ENCODE measurements at regions not wholly inside any gene's neighbourhood (a gene's known extent, or its start where the extent isn't known, plus 50 kb on each side); places are given as distances from the start of the nearest gene placed in this dataset.
"Not testable (repeated sequence)": the region's sequence is repeated elsewhere in the genome, so short reads cannot be mapped to it uniquely, and the experiment has no call there.

DNA sequence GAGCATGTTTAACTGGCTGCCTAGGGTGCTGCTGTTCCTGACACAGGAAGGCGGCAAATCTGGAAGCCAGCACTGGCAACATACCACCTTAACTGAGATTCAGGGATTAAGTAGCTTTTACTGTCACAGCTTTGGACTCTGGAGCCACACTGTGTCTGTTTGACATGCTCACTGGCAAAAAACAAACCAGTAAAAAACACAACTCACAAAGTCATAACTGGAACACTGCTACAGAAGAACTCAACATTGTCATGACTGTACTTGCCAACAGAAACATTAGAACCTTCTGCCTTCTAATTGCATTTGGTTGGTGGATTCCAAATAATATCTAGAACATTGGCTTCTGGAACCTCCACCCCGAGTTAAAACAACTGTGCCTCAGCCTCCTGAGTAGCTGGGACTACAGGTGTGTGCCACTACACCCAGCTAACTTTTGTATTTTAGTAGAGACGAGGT is 117.6 kb downstream of the TTC6 start:
- no peak for DNase-seq

DNA sequence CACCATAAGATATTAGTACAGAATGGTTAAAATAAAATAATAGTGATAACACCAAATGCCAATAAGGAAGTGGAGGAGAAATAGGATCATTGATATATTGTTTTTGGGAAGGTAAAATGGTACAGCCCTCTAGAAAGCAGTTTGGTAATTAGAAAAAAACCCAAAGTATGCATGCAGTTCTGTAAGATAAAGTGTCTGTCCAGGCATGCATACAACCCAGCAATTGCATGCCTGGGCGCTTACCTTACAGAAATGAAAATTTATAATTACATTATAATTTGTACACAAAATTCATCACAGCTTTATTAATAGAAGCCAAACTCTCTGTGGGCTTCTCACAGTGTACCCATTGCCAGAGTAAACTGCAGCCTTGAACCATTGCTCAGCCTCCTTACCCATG is 124.7 kb downstream of the TTC6 start:
- no peak for DNase-seq

DNA sequence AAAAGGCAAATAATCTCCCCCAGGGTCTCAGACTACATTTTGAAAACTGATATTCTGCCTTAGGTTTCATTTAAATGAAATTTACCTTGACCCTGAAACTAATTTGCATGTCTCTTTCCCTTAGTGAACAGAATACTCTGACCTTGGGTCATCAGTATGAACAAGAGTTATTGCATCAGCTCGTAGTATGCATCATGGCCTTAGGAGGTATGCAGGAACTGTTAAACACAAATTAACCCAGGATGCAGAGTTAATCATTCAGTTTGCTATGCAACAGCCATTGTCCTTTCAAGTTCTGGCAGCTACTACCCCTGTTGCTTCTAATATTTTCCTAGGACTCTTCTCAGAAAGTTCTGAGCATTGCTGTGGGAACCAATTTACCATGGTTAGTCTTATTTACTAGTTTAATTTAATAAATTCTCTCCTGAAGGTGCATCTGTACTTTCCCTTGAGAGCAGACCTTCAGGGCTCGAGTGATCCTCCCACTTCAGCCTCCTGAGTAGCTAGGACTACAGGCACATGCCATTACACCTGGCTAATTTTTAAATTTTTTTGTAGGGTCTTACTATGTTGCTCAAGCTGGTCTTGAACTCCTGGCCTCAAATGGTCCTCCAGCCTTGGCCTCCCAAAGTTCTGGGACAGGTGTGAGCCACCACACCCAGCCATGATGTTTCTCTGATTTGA is 126.7 kb downstream of the TTC6 start:
- no peak for DNase-seq

DNA sequence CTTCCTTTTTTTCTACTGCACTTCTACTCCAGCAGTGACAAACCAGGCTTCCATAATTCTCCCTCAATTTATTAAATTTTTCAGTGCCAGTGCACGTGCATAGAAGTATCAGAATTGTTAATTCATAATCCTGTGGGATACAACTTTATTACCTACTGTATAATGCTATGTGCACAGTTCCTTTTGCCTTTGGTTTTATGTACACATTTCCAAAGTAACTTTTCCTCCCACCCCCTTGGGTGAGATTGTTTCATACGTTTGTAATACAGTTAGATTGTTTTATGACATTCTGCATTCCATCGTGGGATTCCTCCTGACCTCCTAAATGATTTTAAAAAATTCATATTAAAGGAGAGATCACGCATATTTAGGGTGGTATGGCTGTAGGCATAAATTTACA is 128.1 kb downstream of the TTC6 start:
- no peak for DNase-seq

DNA sequence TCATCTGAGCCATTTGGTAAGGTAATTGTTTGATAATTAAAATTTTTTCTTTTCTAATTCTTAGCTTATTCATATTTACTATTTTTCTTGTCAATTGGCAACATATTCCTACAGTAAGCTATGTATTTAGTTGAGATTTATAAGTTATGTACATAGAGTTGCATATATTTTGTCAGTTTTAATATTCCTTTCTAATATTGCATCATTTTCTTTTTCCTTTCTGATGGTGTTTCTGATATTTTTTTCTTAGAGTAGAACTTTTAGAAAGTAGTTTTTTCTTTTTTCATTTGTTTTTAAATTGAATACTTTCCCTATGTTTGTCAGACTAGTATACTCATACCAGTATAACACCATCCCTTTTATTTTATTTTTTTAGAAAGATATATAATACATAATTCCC is 131.3 kb downstream of the TTC6 start:
- no peak for DNase-seq

DNA sequence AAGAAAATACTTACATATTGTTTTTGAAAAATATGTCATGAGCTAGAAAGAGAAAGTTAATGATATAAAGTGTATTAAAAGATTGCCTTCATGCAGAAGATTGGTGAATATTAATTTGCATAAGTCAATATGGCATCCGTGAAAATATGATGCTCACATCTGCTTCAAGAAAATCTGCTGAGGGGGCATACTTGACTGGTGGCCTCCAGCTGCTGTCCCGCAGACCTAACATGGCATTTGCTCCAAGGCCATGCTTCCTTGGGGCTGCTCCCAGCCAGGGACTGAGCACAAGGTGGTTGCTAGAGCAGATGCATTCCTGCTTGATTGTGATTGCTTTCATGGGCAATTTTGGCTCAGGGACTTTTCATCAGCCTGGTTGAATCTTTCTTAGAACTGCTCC is 133.8 kb downstream of the TTC6 start:
- no peak for DNase-seq

DNA sequence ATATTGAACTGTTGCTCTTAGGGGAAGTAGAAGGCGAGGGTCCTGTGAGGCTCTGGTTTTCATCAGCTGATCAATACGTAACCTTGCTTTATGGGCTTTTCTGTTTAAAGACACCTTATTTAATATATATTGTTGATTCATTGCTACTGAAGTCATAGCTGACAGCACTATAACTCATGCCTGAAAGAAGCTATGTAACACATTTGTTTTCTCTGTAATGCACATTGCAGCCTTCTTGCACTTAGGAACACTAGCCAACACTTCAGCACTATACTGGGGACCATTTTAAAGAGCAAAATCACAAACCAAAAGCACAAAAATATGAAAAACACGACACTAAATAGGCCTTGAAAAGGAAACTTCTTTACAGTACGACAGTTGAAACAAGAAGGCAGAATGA is 135.7 kb downstream of the TTC6 start:
- no peak for DNase-seq

DNA sequence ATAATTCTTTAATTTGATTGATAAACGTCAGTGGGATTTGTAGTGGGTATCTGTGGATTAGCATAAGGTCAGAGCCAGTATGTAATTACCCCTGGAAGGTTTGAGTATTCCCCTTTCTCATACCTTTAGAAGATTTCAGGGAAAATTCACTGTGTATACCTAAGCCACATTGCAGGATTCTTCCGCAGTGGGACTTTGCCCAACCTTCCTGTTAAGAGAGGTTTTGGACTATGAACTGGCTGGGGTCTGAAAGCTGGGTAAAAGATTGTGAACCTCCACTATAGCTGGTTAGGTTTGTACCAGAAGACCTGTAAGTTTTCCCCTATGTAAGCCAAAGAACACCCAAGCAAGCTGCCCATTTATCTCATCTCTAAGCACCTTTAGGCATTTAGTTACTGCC is 150.2 kb downstream of the TTC6 start:
- no peak for DNase-seq

DNA sequence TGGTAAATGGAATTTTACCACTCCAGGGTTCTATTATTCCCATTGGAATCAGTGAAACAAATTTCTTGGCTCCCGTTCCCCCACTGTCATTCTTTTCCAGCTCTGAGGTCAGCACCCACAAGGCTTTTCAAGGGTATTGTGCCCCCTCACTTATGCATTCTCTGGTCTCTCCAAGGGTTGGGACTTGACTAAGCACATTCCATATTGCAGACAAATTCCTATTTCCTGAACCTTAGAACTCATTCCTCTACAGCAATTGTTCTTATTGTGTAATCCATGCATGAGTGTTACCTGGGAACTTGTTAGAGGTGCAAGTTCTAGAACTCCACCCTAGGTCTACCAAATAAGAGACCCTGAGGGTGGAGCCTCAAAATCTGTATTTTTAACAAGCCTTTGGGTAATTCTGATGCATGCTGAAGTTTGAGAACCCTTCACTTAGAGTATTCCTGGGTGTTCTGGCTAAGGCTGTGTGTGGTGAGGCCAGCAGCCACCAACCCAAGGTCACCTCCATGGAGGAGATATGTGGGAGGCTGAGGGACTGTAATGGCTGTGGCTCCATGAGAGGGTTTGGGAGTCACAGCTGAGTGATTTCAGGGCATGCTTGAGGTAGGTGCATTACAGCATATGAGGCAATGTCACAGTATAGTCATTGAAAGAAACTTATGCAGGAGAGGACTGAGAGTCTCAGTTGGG is 150.9 kb downstream of the TTC6 start:
- DNase-seq, result no peak

DNA sequence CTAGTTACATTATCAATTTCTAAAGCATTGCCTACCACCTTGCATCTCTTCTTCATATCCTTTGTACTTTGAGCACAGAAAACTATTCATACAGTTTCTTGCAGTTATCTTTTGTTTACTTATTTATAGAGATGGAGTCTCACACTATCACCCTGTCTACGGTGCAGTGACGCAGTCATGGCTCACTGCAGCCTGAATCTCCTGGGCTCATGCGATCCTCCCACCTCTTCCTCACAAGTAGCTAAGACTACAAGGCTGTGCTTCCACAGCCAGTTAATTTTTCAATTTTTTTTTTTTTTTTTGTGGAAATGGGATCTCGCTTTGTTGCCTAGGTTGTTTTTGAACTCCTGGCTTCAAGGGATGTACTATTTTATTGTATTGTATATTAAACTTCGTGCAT is 158.0 kb downstream of the TTC6 start:
- DNase-seq, result no peak

DNA sequence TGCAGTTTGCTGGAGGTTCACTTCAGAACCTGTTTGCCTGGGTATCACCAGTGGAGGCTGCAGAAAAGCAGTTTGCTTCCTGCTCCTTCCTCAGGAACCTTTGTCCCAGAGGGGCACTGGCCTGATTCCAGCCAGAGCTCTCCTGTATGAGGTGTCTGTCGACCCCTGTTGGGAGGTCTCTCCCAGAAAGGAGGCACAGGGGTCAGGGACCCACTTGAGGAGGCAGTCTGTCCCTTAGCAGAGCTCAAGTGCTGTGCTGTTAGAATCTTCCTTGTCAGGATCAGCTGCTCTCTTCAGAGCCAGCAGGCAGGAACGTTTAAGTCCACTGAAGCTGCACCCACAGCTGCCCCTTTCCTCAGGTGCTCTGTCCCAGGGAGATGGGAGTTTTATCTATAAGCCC is 164.8 kb downstream of the TTC6 start:
- DNase-seq, result not testable (repeated sequence)

DNA sequence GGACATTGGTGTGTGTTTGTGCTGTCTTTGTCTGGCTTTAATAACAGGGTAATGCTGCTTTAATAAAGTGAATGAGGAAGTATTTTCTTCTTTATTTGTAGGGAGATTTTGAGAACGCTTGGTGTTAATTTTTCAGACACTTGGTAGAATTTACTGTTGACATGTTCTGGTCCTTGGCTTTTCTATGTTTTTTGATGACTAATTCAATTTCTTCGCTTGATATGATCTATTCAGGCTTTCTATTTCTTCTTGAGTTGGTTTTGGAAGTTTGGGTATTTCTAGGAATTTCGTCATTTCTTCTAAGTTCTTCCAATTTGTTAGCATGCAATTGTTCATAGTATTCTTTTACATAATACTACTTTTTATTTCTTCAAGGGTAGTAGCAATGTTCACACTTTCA is 167.8 kb downstream of the TTC6 start:
- DNase-seq, result no peak

DNA sequence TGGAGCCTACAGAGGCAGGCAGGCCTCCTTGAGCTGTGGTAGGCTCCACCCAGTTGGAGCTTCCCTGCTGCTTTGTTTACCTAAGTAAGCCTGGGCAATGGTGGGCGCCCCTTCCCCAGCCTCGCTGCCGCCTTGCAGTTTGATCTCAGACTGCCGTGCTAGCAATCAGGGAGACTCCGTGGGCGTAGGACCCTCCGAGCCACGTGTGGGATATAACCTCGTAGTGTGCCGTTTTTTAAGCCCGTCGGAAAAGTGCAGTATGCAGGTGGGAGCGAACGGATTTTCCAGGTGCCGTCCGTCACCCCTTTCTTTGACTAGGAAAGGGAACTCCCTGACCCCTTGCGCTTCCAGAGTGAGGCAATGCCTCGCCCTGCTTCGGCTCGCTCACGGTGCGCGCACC is 176.9 kb downstream of the TTC6 start:
- not testable (repeated sequence) for DNase-seq

DNA sequence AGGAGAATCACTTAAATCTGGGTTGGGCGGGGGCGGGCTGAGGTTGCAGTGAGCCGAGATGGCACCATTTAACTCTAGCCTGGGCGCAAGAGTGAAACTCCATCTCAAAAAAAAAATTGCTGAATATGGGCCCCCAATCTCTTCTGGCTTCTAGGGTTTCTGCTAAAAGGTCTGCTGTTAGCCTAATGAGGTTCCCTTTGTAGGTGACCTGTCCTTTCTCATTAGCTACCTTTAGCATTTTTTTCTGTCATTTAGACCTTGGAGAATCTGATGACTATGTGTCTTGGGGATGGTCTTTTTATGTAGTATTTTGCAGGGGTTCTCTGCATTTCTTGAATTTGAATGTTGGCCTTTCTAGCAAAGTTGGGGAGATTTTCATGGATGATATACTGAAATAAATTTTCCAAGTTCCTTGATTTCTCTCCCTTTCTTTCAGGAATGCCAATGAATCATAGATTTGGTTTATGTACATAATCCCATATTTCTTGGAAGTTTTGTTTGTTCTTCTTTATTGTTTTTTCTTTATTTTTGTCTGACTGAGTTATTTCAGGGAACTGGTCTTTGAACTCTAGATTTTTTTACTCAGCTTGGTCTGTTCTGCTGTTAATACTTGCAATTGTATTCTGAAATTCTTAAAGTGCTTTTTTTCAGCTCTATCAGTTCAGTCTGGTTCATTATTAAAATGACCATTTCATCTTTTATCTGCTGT is 181.5 kb downstream of the TTC6 start:
- DNase-seq, result no peak

DNA sequence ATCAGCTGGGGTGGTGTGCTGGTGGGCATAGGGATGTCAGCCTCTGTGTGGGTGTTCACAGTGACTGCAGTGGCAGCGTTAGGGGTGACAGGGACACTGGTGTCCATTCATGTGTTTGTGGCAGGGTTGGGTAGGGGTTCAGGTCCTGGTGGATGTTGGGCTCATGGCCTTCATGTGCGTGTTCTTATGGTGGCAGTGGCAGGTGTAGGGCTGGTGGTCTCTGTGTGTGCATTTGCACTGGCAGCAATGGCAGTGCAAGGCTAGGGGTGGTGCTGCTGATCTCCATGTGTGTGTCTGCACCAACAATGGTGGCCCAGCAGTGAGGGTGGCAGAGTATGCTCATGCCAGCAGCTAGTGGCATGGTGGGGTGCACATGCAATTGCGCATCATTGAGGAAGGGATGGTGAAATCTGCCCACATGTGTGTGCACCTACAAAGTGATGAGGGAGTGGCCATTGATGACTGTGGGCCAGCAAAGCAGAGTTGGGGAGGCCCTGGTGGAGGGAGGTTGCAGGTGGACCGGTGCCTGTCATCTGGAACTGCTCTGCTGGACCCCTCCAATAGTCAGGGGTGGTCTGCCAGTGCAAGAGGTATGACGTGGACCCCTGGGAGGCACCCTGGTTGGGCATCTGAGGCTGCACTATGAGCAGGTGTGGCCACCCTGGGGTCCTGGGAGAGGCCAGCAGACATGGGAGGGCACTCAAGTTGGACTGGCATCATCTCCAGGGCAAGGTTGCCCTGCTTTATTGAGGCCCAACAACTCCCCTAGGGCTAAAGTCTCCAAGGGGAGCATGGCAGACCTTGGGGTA is 182.9 kb downstream of the TTC6 start:
- DNase-seq, result no peak

DNA sequence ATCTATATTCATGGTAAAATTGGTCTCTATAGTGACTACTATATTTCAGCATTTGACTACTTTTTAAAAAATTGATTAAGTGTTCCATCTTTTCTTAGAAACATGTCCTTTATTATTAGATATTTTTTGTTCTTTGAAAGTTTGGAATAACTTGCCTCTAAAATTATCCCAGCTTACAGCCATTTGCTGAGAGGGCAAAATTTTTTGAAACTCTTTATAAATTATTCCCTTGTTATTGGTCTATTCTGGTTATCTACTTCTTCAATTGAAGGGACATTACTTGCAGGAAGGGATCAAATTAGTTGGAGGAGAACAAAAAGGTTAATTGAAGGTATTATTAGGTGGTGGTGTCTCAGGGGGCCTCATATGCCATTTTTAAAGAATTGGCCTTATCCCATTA is 184.1 kb downstream of the TTC6 start:
- no peak for DNase-seq

DNA sequence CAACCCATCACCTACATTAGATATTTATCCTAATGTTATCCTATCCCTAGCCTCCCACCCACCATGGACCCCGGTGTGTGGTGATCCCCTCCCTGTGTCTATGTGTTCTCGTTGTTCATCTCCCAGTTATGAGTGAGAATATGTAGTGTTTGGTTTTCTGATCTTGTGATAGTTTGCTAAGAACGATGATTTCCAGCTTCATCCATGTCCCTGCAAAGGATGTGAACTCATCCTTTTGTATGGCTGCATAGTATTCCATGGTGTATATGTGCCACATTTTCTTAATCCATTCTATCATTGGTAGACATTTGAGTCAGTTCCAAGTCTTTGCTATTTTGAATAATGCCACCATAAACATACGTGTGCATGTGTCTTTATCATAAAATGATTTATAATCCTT is 185.3 kb downstream of the TTC6 start:
- DNase-seq, result not testable (repeated sequence)

DNA sequence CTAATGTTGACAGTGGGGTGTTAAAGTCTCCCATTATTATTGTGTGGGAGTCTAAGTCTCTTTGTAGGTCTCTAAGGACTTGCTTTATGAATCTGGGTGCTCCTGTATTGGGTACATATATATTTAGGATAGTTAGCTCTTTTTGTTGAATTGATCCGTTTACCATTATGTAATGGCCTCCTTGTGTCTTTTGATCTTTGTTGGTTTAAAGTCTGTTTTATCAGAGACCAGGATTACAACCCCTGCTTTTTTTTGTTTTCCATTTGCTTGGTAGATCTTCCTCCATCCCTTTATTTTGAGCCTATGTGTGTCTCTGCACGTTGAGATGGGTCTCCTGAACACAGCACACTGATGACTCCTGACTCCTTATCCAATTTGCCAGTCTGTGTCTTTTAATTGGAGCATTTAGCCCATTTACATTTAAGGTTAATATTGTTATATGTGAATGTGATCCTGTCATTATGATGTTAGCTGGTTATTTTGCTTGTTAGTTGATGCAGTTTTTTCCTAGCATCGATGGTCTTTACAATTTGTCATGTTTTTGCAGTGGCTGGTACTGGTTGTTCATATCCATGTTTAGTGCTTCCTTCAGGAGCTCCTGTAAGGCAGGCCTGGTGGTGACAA is 188.9 kb downstream of the TTC6 start:
- DNase-seq, result not testable (repeated sequence)

DNA sequence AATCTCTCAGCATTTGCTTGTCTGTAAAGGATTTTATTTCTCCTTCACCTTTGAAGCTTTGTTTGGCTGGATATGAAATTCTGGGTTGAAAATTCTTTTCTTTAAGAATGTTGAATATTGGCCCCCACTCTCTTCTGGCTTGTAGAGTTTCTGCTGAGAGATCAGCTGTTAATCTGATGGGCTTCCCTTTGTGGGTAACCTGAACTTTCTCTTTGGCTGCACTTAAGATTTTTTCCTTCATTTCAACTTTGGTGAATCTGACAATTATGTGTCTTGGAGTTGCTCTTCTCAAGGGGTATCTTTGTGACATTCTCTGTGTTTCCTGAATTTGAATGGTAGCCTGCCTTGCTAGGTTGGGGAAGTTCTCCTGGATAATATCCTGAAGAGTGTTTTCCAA is 189.4 kb downstream of the TTC6 start:
- DNase-seq, result not testable (repeated sequence)

DNA sequence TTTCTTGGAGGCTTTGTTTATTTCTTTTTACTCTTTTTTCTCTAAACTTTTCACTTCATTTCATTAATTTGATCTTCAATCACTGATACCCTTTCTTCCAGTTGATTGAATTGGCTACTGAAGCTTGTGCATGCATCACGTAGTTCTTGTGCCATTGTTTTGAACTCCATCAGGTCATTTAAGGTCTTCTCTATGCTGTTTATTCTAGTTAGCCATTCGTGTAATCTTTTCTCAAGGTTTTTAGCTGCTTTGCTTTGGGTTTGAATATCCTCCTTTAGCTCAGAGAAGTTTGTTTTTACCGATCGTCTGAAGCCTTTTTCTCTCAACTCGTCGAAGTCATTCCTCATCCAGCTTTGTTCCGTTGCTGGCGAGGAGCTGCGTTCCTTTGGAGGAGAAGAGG is 189.9 kb downstream of the TTC6 start:
- DNase-seq, result not testable (repeated sequence)

DNA sequence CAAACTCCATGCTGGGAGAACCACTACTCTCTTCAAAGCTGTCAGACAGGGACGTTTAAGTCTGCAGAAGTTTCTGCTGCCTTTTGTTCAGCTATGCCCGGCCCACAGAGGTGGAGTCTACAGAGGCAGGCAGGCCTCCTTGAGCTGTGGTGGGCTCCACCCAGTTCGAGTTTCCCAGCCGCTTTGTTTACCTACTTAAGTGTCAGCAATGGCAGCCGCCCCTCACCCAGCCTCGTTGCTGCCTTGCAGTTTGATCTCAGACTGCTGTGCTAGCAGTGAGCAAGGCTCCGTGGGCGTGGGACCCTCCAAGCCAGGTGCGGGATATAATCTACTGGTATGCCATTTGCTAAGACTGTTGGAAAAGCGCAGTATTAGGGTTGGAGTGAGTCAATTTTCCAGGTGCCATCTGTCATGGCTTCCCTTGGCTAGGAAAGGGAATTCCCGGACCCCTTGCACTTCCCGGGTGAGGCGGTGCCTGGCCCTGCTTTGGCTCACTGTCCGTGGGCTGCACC is 190.7 kb downstream of the TTC6 start:
- not testable (repeated sequence) for DNase-seq

DNA sequence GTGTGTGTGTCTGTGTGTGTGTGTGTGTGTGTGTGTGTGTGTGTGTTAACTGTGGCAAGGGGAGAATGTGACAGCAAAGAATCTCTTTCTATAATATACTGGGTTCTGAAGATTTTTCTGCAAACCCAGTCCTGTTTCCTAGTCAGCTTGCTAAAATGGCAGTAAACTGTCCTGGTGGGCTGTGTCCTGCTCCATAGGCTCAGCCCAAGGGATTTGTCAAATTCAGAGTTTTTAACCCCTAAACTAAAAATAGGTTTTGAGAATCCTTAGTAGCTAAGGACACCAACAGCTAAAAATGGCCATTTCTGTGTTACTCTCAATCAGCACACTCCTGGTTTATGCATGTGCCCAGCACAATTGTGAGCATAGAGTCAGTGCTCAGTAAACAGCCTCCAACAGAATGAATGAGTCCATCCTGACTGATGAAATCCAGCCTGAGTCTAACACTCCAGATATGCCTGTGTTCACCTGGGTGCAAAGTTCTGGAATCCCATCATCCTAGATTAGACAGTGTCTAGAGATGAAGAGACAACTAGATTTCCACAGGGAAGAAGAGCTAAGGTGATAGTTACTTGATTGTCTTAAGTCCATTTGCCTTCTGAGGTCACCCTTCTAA is 192.6 kb downstream of the TTC6 start:
- no peak for DNase-seq

Data from NK-92 treated with Interleukin-12 subunit alpha and Interleukin-12 subunit beta, amount 100 ng/mL, for 24 hours (cell line).